ENCODE measurements at regions not wholly inside any gene's neighbourhood (a gene's known extent, or its start where the extent isn't known, plus 50 kb on each side); places are given as distances from the start of the nearest gene placed in this dataset.
"Not testable (repeated sequence)": the region's sequence is repeated elsewhere in the genome, so short reads cannot be mapped to it uniquely, and the experiment has no call there.

DNA sequence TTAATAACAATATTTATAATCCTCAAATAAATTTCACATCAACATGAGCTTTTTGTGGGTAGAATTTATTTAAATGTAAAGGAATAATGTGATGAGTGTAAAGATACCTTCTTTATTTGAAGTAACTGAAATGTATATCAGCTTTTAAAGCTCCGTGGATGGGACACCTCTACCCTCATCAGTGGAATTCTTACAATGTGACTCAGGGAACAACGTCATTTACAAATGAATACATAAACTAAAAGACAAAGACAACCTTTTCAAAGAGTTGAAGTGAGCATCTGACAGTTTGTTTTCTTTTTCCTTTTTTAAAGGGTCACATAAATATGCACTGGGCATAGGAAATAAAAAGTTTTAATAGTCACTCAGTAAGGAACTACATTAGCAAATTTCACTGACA, 1127.0 kb upstream of the CRIM1 start:
- no peaks in the 10 kb centered on the region for H3K27me3 ChIP-seq (ENCODE audit: control insufficient read depth in 1 of 2, insufficient read depth in 2 of 2, low read length in 2 of 2)
- H3K36me3 ChIP-seq (ENCODE audit: control insufficient read depth in 2 of 2, insufficient read depth in 2 of 2, low read length in 1 of 2), result no peaks in the 10 kb centered on the region
- 29 to 31% methylated on average over 2 of the region's 2 CpGs for WGBS, 2 donors
- no peak overlapping the region for H3K27ac ChIP-seq (ENCODE audit: low read depth in 2 of 2, low read length in 1 of 2)
- H3K4me1 ChIP-seq (ENCODE audit: control insufficient read depth in 2 of 2, insufficient read depth in 2 of 2, low read length in 1 of 2), result no peaks in the 10 kb centered on the region
- H3K4me3 ChIP-seq (ENCODE audit: low read depth in 1 of 2, low read length in 2 of 2), result no peak overlapping the region
- H3K9me3 ChIP-seq (ENCODE audit: control insufficient read depth in 2 of 2, insufficient read depth in 1 of 2, low read depth in 1 of 2, low read length in 1 of 2), result peaks cover 0 to 2% of the 10 kb centered on the region in 2 donors

DNA sequence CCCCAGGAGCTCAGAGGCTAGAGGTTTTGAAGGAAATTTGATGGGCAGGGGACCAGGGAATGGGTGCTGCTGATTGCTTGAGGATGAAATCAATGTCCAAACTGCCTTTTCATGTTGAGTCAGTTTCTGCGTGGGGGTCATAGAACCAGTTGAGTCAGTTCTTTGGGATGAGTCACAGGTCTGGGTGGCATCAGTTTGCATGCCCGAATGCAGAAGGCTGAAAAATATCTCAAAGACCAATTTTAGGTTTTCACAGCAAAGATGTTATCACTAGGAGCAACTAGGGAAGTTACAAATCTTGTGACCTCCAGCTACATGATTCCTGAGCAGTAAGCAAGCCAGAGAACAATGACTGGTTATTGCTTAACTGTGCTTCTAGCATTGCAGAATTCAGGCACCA, 1135.1 kb upstream of the CRIM1 start:
- Histone ChIP-seq H3K4me1 (ENCODE audit: control insufficient read depth in 2 of 2, insufficient read depth in 2 of 2, low read length in 1 of 2) (no peaks in the 10 kb centered on the region), H3K27ac (ENCODE audit: low read depth in 2 of 2, low read length in 1 of 2) (no peak overlapping the region), H3K36me3 (ENCODE audit: control insufficient read depth in 2 of 2, insufficient read depth in 2 of 2, low read length in 1 of 2) (no peaks in the 10 kb centered on the region), H3K27me3 (ENCODE audit: control insufficient read depth in 1 of 2, insufficient read depth in 2 of 2, low read length in 2 of 2) (no peaks in the 10 kb centered on the region), H3K9me3 (ENCODE audit: control insufficient read depth in 2 of 2, insufficient read depth in 1 of 2, low read depth in 1 of 2, low read length in 1 of 2) (peaks cover 2% of the 10 kb centered on the region in 2 donors), H3K4me3 (ENCODE audit: low read depth in 1 of 2, low read length in 2 of 2) (no peak overlapping the region)
- WGBS, 2 donors, result 45 to 59% methylated on average over 2 of the region's 2 CpGs

DNA sequence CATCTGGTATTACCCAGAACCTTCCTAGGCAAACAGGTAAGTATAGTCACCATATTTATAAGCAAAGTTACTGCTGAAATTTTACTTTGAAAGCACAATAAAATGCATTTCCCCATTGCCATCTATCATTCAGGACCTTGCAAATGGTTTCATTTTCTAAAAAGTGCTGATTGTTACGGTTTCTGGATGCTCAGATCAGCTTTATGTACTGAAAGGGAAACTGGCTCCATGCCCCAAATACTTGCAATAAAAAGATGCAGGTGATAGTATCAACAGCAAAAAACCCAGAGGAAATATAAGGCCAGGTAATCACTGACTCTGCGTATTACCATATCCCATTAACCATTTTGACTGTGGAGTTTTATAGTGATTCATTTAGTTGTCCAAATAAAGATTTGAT, 1150.7 kb upstream of the CRIM1 start:
- H3K36me3 ChIP-seq (ENCODE audit: control insufficient read depth in 2 of 2, insufficient read depth in 2 of 2, low read length in 1 of 2), result no peaks in the 10 kb centered on the region
- 65 to 71% methylated on average over 2 of the region's 2 CpGs for WGBS, 2 donors

DNA sequence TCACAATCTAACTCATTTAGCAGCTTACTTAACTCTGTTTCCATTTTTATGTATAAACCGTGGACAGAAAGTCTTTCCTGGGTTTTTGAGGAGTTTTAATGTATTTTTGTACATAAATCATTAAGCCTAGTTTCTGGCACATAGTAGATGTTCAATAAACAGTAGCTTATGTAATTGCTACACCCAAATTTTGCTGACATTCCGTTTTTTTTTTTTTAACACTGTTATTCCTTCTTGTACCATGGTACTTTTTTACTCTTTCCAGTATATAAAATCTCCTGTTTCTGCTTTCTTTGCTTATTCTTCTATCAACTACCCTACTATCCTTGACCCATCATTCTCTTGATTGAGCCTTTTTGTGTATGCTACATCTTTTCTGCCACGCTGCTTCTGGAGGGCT, 1151.3 kb upstream of the CRIM1 start:
- no peaks in the 10 kb centered on the region for H3K4me1 ChIP-seq (ENCODE audit: control insufficient read depth in 2 of 2, insufficient read depth in 2 of 2, low read length in 1 of 2)
- no peak overlapping the region for H3K27ac ChIP-seq (ENCODE audit: low read depth in 2 of 2, low read length in 1 of 2)
- WGBS, 2 donors, result 57 to 58% methylated on average over 3 of the region's 3 CpGs
- H3K4me3 ChIP-seq (ENCODE audit: low read depth in 1 of 2, low read length in 2 of 2), result no peak overlapping the region
- H3K27me3 ChIP-seq (ENCODE audit: control insufficient read depth in 1 of 2, insufficient read depth in 2 of 2, low read length in 2 of 2), result no peaks in the 10 kb centered on the region
- no peaks in the 10 kb centered on the region for H3K36me3 ChIP-seq (ENCODE audit: control insufficient read depth in 2 of 2, insufficient read depth in 2 of 2, low read length in 1 of 2)
- no peaks in the 10 kb centered on the region for H3K9me3 ChIP-seq (ENCODE audit: control insufficient read depth in 2 of 2, insufficient read depth in 1 of 2, low read depth in 1 of 2, low read length in 1 of 2)

More for the DNA sequence above, 1150.7 kb upstream of the CRIM1 start:
- no peak overlapping the region for H3K27ac ChIP-seq (ENCODE audit: low read depth in 2 of 2, low read length in 1 of 2)
- H3K4me1 ChIP-seq (ENCODE audit: control insufficient read depth in 2 of 2, insufficient read depth in 2 of 2, low read length in 1 of 2), result no peaks in the 10 kb centered on the region
- H3K27me3 ChIP-seq (ENCODE audit: control insufficient read depth in 1 of 2, insufficient read depth in 2 of 2, low read length in 2 of 2), result no peaks in the 10 kb centered on the region
- no peak overlapping the region for H3K4me3 ChIP-seq (ENCODE audit: low read depth in 1 of 2, low read length in 2 of 2)
- H3K9me3 ChIP-seq (ENCODE audit: control insufficient read depth in 2 of 2, insufficient read depth in 1 of 2, low read depth in 1 of 2, low read length in 1 of 2), result no peaks in the 10 kb centered on the region

DNA sequence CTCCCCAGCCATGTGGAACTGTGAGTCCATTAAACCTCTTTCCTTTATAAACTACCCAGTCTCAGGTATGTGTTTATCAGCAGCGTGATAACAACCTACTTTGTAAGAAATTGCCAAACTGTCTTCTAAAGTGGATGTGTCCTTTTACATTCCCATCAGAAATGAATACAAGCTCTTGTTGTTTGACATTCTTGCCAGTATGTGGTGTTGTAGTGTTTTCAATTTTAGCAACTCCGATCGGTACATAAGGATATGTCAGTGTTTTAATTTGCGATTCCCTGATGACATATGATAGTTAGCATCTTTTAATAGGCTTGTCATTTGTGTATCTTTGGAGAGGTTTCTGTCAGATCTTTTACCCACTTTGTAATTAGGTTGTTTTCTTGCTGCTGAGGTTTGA, 1156.3 kb upstream of the CRIM1 start:
- Histone ChIP-seq H3K4me3 (ENCODE audit: low read depth in 1 of 2, low read length in 2 of 2) (no peak overlapping the region), H3K36me3 (ENCODE audit: control insufficient read depth in 2 of 2, insufficient read depth in 2 of 2, low read length in 1 of 2) (no peaks in the 10 kb centered on the region), H3K27me3 (ENCODE audit: control insufficient read depth in 1 of 2, insufficient read depth in 2 of 2, low read length in 2 of 2) (no peaks in the 10 kb centered on the region), H3K27ac (ENCODE audit: low read depth in 2 of 2, low read length in 1 of 2) (no peak overlapping the region), H3K9me3 (ENCODE audit: control insufficient read depth in 2 of 2, insufficient read depth in 1 of 2, low read depth in 1 of 2, low read length in 1 of 2) (no peaks in the 10 kb centered on the region), H3K4me1 (ENCODE audit: control insufficient read depth in 2 of 2, insufficient read depth in 2 of 2, low read length in 1 of 2) (no peaks in the 10 kb centered on the region)
- 87 to 91% methylated on average over 4 of the region's 4 CpGs for WGBS, 2 donors

DNA sequence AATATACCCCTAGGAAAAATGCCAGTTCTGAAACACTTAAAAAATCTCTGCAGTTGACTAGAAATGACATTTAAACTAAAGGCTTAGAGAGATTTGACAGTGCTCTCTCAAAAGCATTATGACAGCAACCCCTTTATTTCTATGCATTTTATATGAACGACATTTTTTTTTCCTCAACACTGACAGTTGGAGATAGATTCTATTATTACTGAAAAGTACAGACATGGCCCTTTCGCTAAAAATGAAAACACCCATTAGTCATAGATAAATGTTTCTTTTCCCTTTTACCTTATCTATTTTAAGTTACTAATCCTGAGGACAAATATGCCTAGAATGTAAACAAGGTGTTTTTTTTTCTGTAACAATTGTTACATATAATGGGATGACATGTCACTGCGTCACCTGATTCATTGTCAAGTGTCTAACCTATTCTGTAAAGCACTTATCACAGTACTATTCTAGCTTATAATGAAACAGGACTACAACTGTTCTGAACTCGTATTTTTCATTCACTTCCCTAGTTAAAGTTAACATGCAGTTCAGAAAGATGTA, 1169.6 kb upstream of the CRIM1 start:
- Histone ChIP-seq H3K4me3 (ENCODE audit: low read depth in 1 of 2, low read length in 2 of 2) (no peak overlapping the region), H3K4me1 (ENCODE audit: control insufficient read depth in 2 of 2, insufficient read depth in 2 of 2, low read length in 1 of 2) (no peaks in the 10 kb centered on the region), H3K9me3 (ENCODE audit: control insufficient read depth in 2 of 2, insufficient read depth in 1 of 2, low read depth in 1 of 2, low read length in 1 of 2) (no peaks in the 10 kb centered on the region), H3K27me3 (ENCODE audit: control insufficient read depth in 1 of 2, insufficient read depth in 2 of 2, low read length in 2 of 2) (no peaks in the 10 kb centered on the region), H3K27ac (ENCODE audit: low read depth in 2 of 2, low read length in 1 of 2) (no peak overlapping the region), H3K36me3 (ENCODE audit: control insufficient read depth in 2 of 2, insufficient read depth in 2 of 2, low read length in 1 of 2) (no peaks in the 10 kb centered on the region)
- 52 to 56% methylated on average over 4 of the region's 4 CpGs for WGBS, 2 donors

DNA sequence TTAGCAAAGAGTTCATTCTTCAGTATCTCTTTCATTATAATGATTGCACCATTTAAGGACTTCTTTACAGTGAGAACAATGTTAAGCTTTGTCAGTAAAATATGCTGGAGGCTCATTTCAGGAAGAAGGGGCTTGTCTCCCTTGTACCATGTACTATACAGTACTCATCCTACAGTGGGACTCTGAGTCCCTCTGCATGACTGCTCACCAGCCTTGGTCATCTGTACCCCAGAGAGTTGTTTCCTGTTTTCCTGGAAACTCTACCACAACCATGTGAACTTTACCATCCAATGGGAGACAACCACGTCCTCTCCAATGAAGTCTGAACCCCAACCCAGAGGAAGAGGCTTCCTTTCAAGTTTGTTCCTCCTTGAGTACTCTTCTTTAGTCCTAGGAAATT, 1171.1 kb upstream of the CRIM1 start:
- no peaks in the 10 kb centered on the region for H3K36me3 ChIP-seq (ENCODE audit: control insufficient read depth in 2 of 2, insufficient read depth in 2 of 2, low read length in 1 of 2)
- H3K27ac ChIP-seq (ENCODE audit: low read depth in 2 of 2, low read length in 1 of 2), result no peak overlapping the region
- H3K27me3 ChIP-seq (ENCODE audit: control insufficient read depth in 1 of 2, insufficient read depth in 2 of 2, low read length in 2 of 2), result no peaks in the 10 kb centered on the region
- no peaks in the 10 kb centered on the region for H3K4me1 ChIP-seq (ENCODE audit: control insufficient read depth in 2 of 2, insufficient read depth in 2 of 2, low read length in 1 of 2)
- no peaks in the 10 kb centered on the region for H3K9me3 ChIP-seq (ENCODE audit: control insufficient read depth in 2 of 2, insufficient read depth in 1 of 2, low read depth in 1 of 2, low read length in 1 of 2)
- 61 to 68% methylated on average over 1 of the region's 1 CpG for WGBS, 2 donors
- no peak overlapping the region for H3K4me3 ChIP-seq (ENCODE audit: low read depth in 1 of 2, low read length in 2 of 2)

DNA sequence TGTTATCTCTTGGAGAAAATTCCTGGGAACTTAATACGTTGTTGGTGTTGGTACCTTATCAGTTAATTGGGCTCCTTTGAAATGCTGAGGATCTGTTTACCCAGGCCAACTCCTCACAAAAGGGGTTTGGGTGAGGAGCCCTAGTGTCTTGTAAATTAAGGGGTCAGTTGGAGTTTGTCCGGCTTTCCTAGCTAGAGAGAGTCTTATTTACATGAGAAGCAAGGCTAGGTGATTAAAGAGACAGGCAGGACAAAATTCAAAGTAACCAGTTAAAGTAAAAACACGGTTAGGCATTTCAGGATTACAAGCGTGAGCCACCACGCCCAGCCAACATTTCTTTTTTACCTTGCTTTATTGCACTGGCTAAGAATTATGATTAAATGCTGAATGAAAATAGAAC, 1178.9 kb upstream of the CRIM1 start:
- WGBS, 2 donors, result 44 to 51% methylated on average over 5 of the region's 5 CpGs
- not testable (repeated sequence) for H3K4me3 ChIP-seq (ENCODE audit: low read depth in 1 of 2, low read length in 2 of 2); H3K36me3 ChIP-seq (ENCODE audit: control insufficient read depth in 2 of 2, insufficient read depth in 2 of 2, low read length in 1 of 2)

DNA sequence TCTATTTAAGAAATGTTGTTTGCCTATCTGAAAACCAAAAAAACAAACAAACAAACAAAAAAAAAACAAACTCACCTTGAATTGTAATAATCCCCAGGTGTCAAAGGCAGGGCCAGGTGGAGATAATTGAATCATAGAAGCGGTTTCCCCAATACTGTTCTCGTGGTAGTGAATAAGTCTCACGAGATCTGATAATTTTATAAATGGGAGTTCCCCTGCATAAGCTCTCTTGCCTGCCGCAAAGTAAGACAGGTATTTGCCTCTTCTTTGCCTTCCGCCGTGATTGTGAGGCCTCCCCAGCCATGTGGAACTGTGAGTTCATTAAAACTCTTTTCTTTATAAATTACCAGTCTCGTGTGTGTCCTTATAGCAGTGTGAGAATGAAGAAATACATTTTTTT, 1180.7 kb upstream of the CRIM1 start:
- Histone ChIP-seq H3K4me3 (ENCODE audit: low read depth in 1 of 2, low read length in 2 of 2) (no peak overlapping the region), H3K36me3 (ENCODE audit: control insufficient read depth in 2 of 2, insufficient read depth in 2 of 2, low read length in 1 of 2) (no peaks in the 10 kb centered on the region), H3K27me3 (ENCODE audit: control insufficient read depth in 1 of 2, insufficient read depth in 2 of 2, low read length in 2 of 2) (no peaks in the 10 kb centered on the region), H3K4me1 (ENCODE audit: control insufficient read depth in 2 of 2, insufficient read depth in 2 of 2, low read length in 1 of 2) (no peaks in the 10 kb centered on the region), H3K27ac (ENCODE audit: low read depth in 2 of 2, low read length in 1 of 2) (no peak overlapping the region), H3K9me3 (ENCODE audit: control insufficient read depth in 2 of 2, insufficient read depth in 1 of 2, low read depth in 1 of 2, low read length in 1 of 2) (no peaks in the 10 kb centered on the region)
- WGBS, 2 donors, result 92% methylated on average over 7 of the region's 7 CpGs

More for the DNA sequence above, 1178.9 kb upstream of the CRIM1 start:
- H3K4me1 ChIP-seq (ENCODE audit: control insufficient read depth in 2 of 2, insufficient read depth in 2 of 2, low read length in 1 of 2); H3K27me3 ChIP-seq (ENCODE audit: control insufficient read depth in 1 of 2, insufficient read depth in 2 of 2, low read length in 2 of 2); H3K27ac ChIP-seq (ENCODE audit: low read depth in 2 of 2, low read length in 1 of 2); H3K9me3 ChIP-seq (ENCODE audit: control insufficient read depth in 2 of 2, insufficient read depth in 1 of 2, low read depth in 1 of 2, low read length in 1 of 2): not testable (repeated sequence)

DNA sequence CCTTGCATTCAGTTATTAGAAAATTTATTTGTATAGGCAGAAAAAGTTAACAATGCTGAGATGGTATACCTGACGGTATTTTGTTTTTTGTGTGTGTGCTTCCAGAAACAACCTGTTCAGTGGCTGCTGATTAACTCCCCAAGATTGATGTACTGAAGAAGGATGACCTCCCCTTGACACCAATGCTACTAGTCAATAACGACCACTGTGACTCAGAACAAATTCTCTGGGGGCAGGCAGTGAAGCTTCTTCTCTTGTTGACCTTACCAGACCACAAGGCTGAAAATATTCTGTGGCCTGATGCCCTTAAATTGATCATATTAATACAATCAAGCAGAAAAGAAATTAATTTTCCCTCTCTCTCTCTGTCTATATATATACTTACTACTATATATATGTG, 1182.9 kb upstream of the CRIM1 start:
- H3K36me3 ChIP-seq (ENCODE audit: control insufficient read depth in 2 of 2, insufficient read depth in 2 of 2, low read length in 1 of 2), result no peaks in the 10 kb centered on the region
- no peaks in the 10 kb centered on the region for H3K9me3 ChIP-seq (ENCODE audit: control insufficient read depth in 2 of 2, insufficient read depth in 1 of 2, low read depth in 1 of 2, low read length in 1 of 2)
- no peak overlapping the region for H3K27ac ChIP-seq (ENCODE audit: low read depth in 2 of 2, low read length in 1 of 2)
- WGBS, 2 donors, result 28 to 47% methylated on average over 2 of the region's 2 CpGs
- no peaks in the 10 kb centered on the region for H3K4me1 ChIP-seq (ENCODE audit: control insufficient read depth in 2 of 2, insufficient read depth in 2 of 2, low read length in 1 of 2)
- H3K27me3 ChIP-seq (ENCODE audit: control insufficient read depth in 1 of 2, insufficient read depth in 2 of 2, low read length in 2 of 2), result no peaks in the 10 kb centered on the region
- H3K4me3 ChIP-seq (ENCODE audit: low read depth in 1 of 2, low read length in 2 of 2), result no peak overlapping the region
